HEK293 (cell line): ENCODE measurements at regions not wholly inside any gene's neighbourhood (a gene's known extent, or its start where the extent isn't known, plus 50 kb on each side); places are given as distances from the start of the nearest gene placed in this dataset.
"Not testable (repeated sequence)": the region's sequence is repeated elsewhere in the genome, so short reads cannot be mapped to it uniquely, and the experiment has no call there.

Experiments used
- CTCF ChIA-PET: fragments of 350-600 bp; formaldehyde crosslinking; extraction: SDS; loops from one replicate; lab custom pipeline; 2021; ENCODE audit warnings: antibody characterized with exemption; lab: Yijun Ruan, JAX
- POLR2A ChIA-PET: fragments of 300-600 bp; formaldehyde crosslinking; extraction: SDS; loops from one replicate; lab custom pipeline; 2020; ENCODE audit warnings: antibody characterized with exemption, inconsistent platforms; lab: Yijun Ruan, JAX
- H3K27ac ChIP-seq: fragments of 200-500 bp; sonication (Bioruptor generic); 2 replicates; pipeline ENCODE4 v1.5.1; 2014; ENCODE audit warnings: low read depth, low read length, control low read depth, inconsistent platforms; ENCODE audit errors: extremely low read depth
- H3K36me3 ChIP-seq, 2 experiments: fragments of 200-500 bp in 1 of 2; sonication (Bioruptor generic) in 1 of 2; 1 replicate in 1 of 2; 2 replicates in 1 of 2; pipeline ENCODE4 v1.5.1; 2014 to 2017; ENCODE audit warnings: inconsistent platforms in 2 of 2, low read length in 2 of 2; ENCODE audit not compliant: control insufficient read depth in 2 of 2, insufficient read depth in 1 of 2
- H3K4me1 ChIP-seq: fragments of 200-500 bp; sonication (Bioruptor generic); 2 replicates; pipeline ENCODE4 v1.5.1; 2014; ENCODE audit warnings: mild to moderate bottlenecking, low read length, inconsistent platforms; ENCODE audit not compliant: control insufficient read depth, insufficient read depth
- H3K4me3 ChIP-seq: 2 replicates; pipeline ENCODE4 v1.5.1; 2011; ENCODE audit warnings: low read depth, mild to moderate bottlenecking, control low read depth, low read length, moderate library complexity
- H3K9me3 ChIP-seq: fragments of 200-500 bp; sonication (Bioruptor generic); 2 replicates; pipeline ENCODE4 v1.5.1; 2014; ENCODE audit warnings: low read depth, low read length, inconsistent platforms; ENCODE audit not compliant: control insufficient read depth, insufficient read depth
- BCL11A ChIP-seq: fragments of 450-650 bp; formaldehyde crosslinking; IDR thresholded peaks from 2 replicates; pipeline ENCODE4 v1.5.1; 2016; ENCODE audit warnings: low read depth, missing biosample characterization, missing genetic modification characterization
- EGR2 ChIP-seq: fragments of 450-650 bp; formaldehyde crosslinking; IDR thresholded peaks from 2 replicates; pipeline ENCODE4 v1.5.1; 2016; ENCODE audit warnings: low read depth, missing biosample characterization, missing genetic modification characterization
- KLF7 ChIP-seq: fragments of 450-650 bp; formaldehyde crosslinking; IDR thresholded peaks from 2 replicates; pipeline ENCODE4 v1.5.1; 2016; ENCODE audit warnings: missing biosample characterization, missing genetic modification characterization, borderline replicate concordance
- PRDM1 ChIP-seq: fragments of 450-650 bp; formaldehyde crosslinking; IDR thresholded peaks from 2 replicates; pipeline ENCODE4; 2016; ENCODE audit warnings: missing biosample characterization, missing genetic modification characterization
- SETDB1 ChIP-seq: IDR thresholded peaks from one replicate; pipeline ENCODE4 v1.6.1; 2017; ENCODE audit warnings: mild to moderate bottlenecking, low read length, moderate library complexity, mixed read lengths; ENCODE audit not compliant: insufficient read length
- SP7 ChIP-seq: fragments of 450-650 bp; formaldehyde crosslinking; IDR thresholded peaks from 2 replicates; pipeline ENCODE4 v1.5.1; 2016; ENCODE audit warnings: missing biosample characterization, missing genetic modification characterization
- ZBTB1 ChIP-seq: fragments of 450-650 bp; formaldehyde crosslinking; IDR thresholded peaks from 2 replicates; pipeline ENCODE4 v1.5.1; 2016; ENCODE audit warnings: missing biosample characterization, missing genetic modification characterization
- ZBTB26 ChIP-seq: fragments of 450-650 bp; formaldehyde crosslinking; optimal IDR thresholded peaks from 2 replicates; pipeline ENCODE3; 2016; ENCODE audit warnings: missing biosample characterization, mild to moderate bottlenecking, missing genetic modification characterization
- ZNF112 ChIP-seq: fragments of 450-650 bp; formaldehyde crosslinking; IDR thresholded peaks from 2 replicates; pipeline ENCODE4 v1.5.0; 2017; ENCODE audit warnings: missing biosample characterization, missing genetic modification characterization
- ZNF140 ChIP-seq: fragments of 450-650 bp; formaldehyde crosslinking; IDR thresholded peaks from 2 replicates; pipeline ENCODE4 v1.5.1; 2016; ENCODE audit warnings: missing biosample characterization, missing genetic modification characterization
- ZNF311 ChIP-seq: fragments of 450-650 bp; formaldehyde crosslinking; IDR thresholded peaks from 2 replicates; pipeline ENCODE4 v1.5.1; 2017; ENCODE audit warnings: missing biosample characterization, missing genetic modification characterization, borderline replicate concordance
- ZNF426 ChIP-seq: fragments of 450-650 bp; formaldehyde crosslinking; IDR thresholded peaks from 2 replicates; pipeline ENCODE4 v1.5.1; 2017; ENCODE audit warnings: missing biosample characterization, missing genetic modification characterization, mild to moderate bottlenecking, inconsistent platforms, moderate library complexity
- ZNF544 ChIP-seq: fragments of 450-650 bp; formaldehyde crosslinking; IDR thresholded peaks from 2 replicates; pipeline ENCODE4 v1.5.0; 2017; ENCODE audit warnings: missing biosample characterization, missing genetic modification characterization
- ZNF596 ChIP-seq: fragments of 450-650 bp; IDR thresholded peaks from 2 replicates; pipeline ENCODE4 v1.5.0; 2018; ENCODE audit warnings: missing biosample characterization, mild to moderate bottlenecking, missing genetic modification characterization, moderate library complexity
- ZNF629 ChIP-seq: fragments of 450-650 bp; formaldehyde crosslinking; IDR thresholded peaks from 2 replicates; pipeline ENCODE4 v1.5.1; 2017; ENCODE audit warnings: missing biosample characterization, missing genetic modification characterization
- ZNF639 ChIP-seq: fragments of 450-650 bp; formaldehyde crosslinking; IDR thresholded peaks from 2 replicates; pipeline ENCODE4 v1.5.1; 2016; ENCODE audit warnings: missing biosample characterization, missing genetic modification characterization
- ZNF704 ChIP-seq: fragments of 450-650 bp; formaldehyde crosslinking; IDR thresholded peaks from 2 replicates; pipeline ENCODE4 v1.5.1; 2016; ENCODE audit warnings: missing biosample characterization, missing genetic modification characterization
- ZSCAN18 ChIP-seq: fragments of 450-650 bp; formaldehyde crosslinking; IDR thresholded peaks from 2 replicates; pipeline ENCODE4 v1.5.1; 2016; ENCODE audit warnings: missing biosample characterization, missing genetic modification characterization

GRCh38 chr20:53822534-53822933, 228.9 kb upstream of the ZNF217 start:
- POLR2A ChIA-PET = no interaction called here
- Histone ChIP-seq H3K4me3 (no peak overlapping the region), H3K4me1 (peaks cover 7% of the 10 kb centered on the region; the same call in 1 of the 2 replicates), H3K27ac (no peak overlapping the region), H3K36me3 (no peaks in the 10 kb centered on the region), H3K9me3 (no peaks in the 10 kb centered on the region)
- no peak for TF ChIP-seq ZNF112
- TF ChIP-seq KLF7 (tag by site-specific recombination) = no peak
- no peak for TF ChIP-seq ZNF311
- TF ChIP-seq ZBTB1 (tag by site-specific recombination) = no peak
- CTCF ChIA-PET = interaction anchor here (0.6 kb wide), 1 partner anchor 825 kb away, joined by 3 read pairs; no protein-coding TSS in a partner anchor

GRCh38 chr20:53819973-53820451, 226.4 kb upstream of the ZNF217 start:
- H3K9me3 ChIP-seq = no peaks in the 10 kb centered on the region
- CTCF ChIA-PET = no interaction called here
- no peaks in the 10 kb centered on the region for H3K4me1 ChIP-seq
- H3K27ac ChIP-seq = no peak overlapping the region
- no peaks in the 10 kb centered on the region for H3K36me3 ChIP-seq
- POLR2A ChIA-PET = no interaction called here
- no peak overlapping the region for H3K4me3 ChIP-seq
- no peak for TF ChIP-seq ZNF140 (tag by site-specific recombination)
- no peak for TF ChIP-seq ZNF704 (tag by site-specific recombination)

GRCh38 chr20:53818457-53819177, 225.0 kb upstream of the ZNF217 start:
- Histone ChIP-seq H3K36me3 (no peaks in the 10 kb centered on the region), H3K4me3 (no peak overlapping the region), H3K4me1 (no peaks in the 10 kb centered on the region), H3K9me3 (no peaks in the 10 kb centered on the region)
- TF ChIP-seq SETDB1 (peak; percentile 23), EGR2 (tag by site-specific recombination) (no peak)
- TF ChIP-seq, all 188 proteins: peak for 1
- ChIA-PET CTCF (interaction anchor here (0.8 kb wide), 1 partner anchor 66 kb away, joined by 3 read pairs; no protein-coding TSS in a partner anchor), POLR2A (interaction anchor here (0.6 kb wide), 1 partner anchor 142 kb away, joined by 5 read pairs; no protein-coding TSS in a partner anchor)
- H3K27ac ChIP-seq = no peak overlapping the region

- H3K4me1 ChIP-seq, H3K4me3 ChIP-seq, H3K36me3 ChIP-seq, POLR2A ChIA-PET, H3K9me3 ChIP-seq, H3K27ac ChIP-seq: not testable (repeated sequence)
- CTCF ChIA-PET = interaction anchor here (1.1 kb wide), 1 partner anchor 98 kb away, joined by 3 read pairs; no protein-coding TSS in a partner anchor
- 0 out of 2 replicates have a peak, but pooled peaks have one; percentile 7 for TF ChIP-seq ZNF426 (tag by site-specific recombination)
Measured at GRCh38 chr20:53817513-53817912, 223.9 kb upstream of the ZNF217 start.

GRCh38 chr20:53816872-53817398, 223.3 kb upstream of the ZNF217 start:
- H3K9me3 ChIP-seq = no peaks in the 10 kb centered on the region
- H3K4me3 ChIP-seq = no peak overlapping the region
- no peaks in the 10 kb centered on the region for H3K4me1 ChIP-seq
- H3K27ac ChIP-seq = no peak overlapping the region
- H3K36me3 ChIP-seq = no peaks in the 10 kb centered on the region
- POLR2A ChIA-PET = no interaction called here
- CTCF ChIA-PET = interaction anchor here (0.6 to 1.1 kb wide), 3 partner anchors 23 to 105 kb away, joined by 3 to 6 read pairs (median 3); no protein-coding TSS in a partner anchor
- TF ChIP-seq BCL11A (tag by site-specific recombination) (no peak), ZNF596 (tag by site-specific recombination) (no peak), ZNF544 (no peak), PRDM1 (tag by site-specific recombination) (no peak), ZSCAN18 (tag by site-specific recombination) (no peak), ZBTB26 (no peak), ZNF639 (tag by site-specific recombination) (no peak), ZNF629 (no peak), SP7 (no peak)
